Adrenal gland (tissue), 9 donors: ENCODE measurements at regions not wholly inside any gene's neighbourhood (a gene's known extent, or its start where the extent isn't known, plus 50 kb on each side); places are given as distances from the start of the nearest gene placed in this dataset.
A peak's percentile ranks its signal among the peaks of the same experiment; 100 is the strongest.

ENCODE experiments used
- DNase-seq, 7 donors: peaks; one replicate each; pipeline ENCODE4 v3.0.0-alpha.2; 2019 to 2020
- H3K27ac ChIP-seq, 5 donors: fragments of 200-600 bp; sonication (generic) in 4 of 5; 1 replicate in 3 of 5; 2 replicates in 2 of 5; pipeline versions ENCODE4 v1.5.1 to v1.8.0; 2016 to 2020; ENCODE audit warnings: mild to moderate bottlenecking in 1 of 5
- H3K27me3 ChIP-seq: fragments of 200-600 bp; 2 replicates; pipeline ENCODE4 v1.8.0; 2021
- H3K36me3 ChIP-seq, 2 donors: fragments of 200-600 bp; replicated peaks in 1 of 2; 1 replicate in 1 of 2; 2 replicates in 1 of 2; pipeline versions ENCODE4 v1.5.1 to v1.8.0; 2018 to 2022
- H3K4me1 ChIP-seq, 2 donors: fragments of 200-600 bp; replicated peaks in 1 of 2; 1 replicate in 1 of 2; 2 replicates in 1 of 2; pipeline versions ENCODE4 v1.5.1 to v1.8.0; 2018 to 2021
- H3K4me3 ChIP-seq, 4 donors: fragments of 200-600 bp; sonication (generic) in 3 of 4; one replicate each; pipeline ENCODE4 v1.5.1; 2016 to 2018
- H3K9me3 ChIP-seq, 3 donors: fragments of 200-600 bp; sonication (generic) in 1 of 3; replicated peaks in 1 of 3; 1 replicate in 2 of 3; 2 replicates in 1 of 3; pipeline versions ENCODE4 v1.5.1 to v1.8.0; 2016 to 2021
- POLR2A ChIP-seq, 2 donors: fragments of 450-650 bp; IDR thresholded peaks; one replicate each; pipeline ENCODE4 v1.6.1; 2017; ENCODE audit warnings: antibody characterized with exemption in 2 of 2, mild to moderate bottlenecking in 2 of 2, moderate library complexity in 1 of 2
- WGBS, 4 donors: extraction: QIAGEN DNeasy Blood & Tissue Kit in 2 of 4; methylation state at CpG; one replicate each; pipeline versions ENCODE4 v1.1.5 to v1.1.7; 2013 to 2017; 5-methylcytosine and 5-hydroxymethylcytosine counted together
- intact Hi-C, 2 donors: fragments of 100-400 bp; cut with DNase I; formaldehyde crosslinking; loops; one replicate each; pipeline versions ENCODE4 v1.14.1 to v1.15.0; 2022 to 2023
- TF ChIP-seq, protein P1 (sequence below), 6 experiments: fragments of 450-650 bp in 4 of 6; fragments of 200-600 bp in 2 of 6; sonication (generic) in 1 of 6; IDR thresholded peaks; 1 replicate in 5 of 6; 2 replicates in 1 of 6; pipeline versions ENCODE4 v1.5.1 to v1.8.0; 2016 to 2021; ENCODE audit warnings: antibody characterized with exemption in 6 of 6, mild to moderate bottlenecking in 2 of 6, moderate library complexity in 1 of 6
- donor health status: healthy with polysubstance abuse.
- donor health status: Bipolar disorder and iron deficiency.
- donor health status: DM: yes; HTN: yes; CAD: no.
- donor health status: DM: no; HTN: no; CAD: no.
- donor health status: DM: no; HTN: no; CAD: no.

DNA sequence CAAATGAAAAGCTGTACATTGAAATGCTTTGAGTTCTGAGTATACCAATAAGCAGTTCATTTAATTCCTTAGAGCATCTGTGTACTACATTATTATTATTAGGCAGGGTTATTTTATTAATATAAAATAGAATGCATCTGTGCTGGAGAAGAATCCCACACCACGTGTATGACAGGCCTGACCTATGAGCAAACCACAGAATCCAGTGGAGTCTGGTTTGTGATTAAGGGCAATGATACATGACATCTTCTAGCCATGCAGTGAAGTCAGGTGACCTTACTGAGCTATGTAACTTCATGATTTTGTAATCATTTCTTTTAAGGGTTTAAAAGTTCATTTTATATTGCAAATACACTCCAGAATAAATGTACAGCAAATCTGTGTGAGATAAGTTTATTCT, 1165.0 kb upstream of the TENM3 start:
- TF ChIP-seq POLR2A (IDR thresholded peaks at IDR 0.05), result no peak
- TF ChIP-seq, protein P1, sequence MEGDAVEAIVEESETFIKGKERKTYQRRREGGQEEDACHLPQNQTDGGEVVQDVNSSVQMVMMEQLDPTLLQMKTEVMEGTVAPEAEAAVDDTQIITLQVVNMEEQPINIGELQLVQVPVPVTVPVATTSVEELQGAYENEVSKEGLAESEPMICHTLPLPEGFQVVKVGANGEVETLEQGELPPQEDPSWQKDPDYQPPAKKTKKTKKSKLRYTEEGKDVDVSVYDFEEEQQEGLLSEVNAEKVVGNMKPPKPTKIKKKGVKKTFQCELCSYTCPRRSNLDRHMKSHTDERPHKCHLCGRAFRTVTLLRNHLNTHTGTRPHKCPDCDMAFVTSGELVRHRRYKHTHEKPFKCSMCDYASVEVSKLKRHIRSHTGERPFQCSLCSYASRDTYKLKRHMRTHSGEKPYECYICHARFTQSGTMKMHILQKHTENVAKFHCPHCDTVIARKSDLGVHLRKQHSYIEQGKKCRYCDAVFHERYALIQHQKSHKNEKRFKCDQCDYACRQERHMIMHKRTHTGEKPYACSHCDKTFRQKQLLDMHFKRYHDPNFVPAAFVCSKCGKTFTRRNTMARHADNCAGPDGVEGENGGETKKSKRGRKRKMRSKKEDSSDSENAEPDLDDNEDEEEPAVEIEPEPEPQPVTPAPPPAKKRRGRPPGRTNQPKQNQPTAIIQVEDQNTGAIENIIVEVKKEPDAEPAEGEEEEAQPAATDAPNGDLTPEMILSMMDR (IDR thresholded peaks at IDR 0.05), result no peak
- WGBS, 4 donors, result 14 to 27% (median 23%) methylated on average over 1 of the region's 1 CpG
- Histone ChIP-seq H3K36me3 (no peaks in the 10 kb centered on the region), H3K4me3 (no peak overlapping the region), H3K9me3 (peaks cover 0 to 4% (median 0%) of the 10 kb centered on the region in 3 donors), H3K4me1 (peaks cover 0 to 4% of the 10 kb centered on the region in 2 donors), H3K27me3 (no peaks in the 10 kb centered on the region), H3K27ac (no peak overlapping the region)
- peak in 2 of 7 donors; percentile 9 to 22 for DNase-seq
- intact Hi-C loops, result no loop called here

DNA sequence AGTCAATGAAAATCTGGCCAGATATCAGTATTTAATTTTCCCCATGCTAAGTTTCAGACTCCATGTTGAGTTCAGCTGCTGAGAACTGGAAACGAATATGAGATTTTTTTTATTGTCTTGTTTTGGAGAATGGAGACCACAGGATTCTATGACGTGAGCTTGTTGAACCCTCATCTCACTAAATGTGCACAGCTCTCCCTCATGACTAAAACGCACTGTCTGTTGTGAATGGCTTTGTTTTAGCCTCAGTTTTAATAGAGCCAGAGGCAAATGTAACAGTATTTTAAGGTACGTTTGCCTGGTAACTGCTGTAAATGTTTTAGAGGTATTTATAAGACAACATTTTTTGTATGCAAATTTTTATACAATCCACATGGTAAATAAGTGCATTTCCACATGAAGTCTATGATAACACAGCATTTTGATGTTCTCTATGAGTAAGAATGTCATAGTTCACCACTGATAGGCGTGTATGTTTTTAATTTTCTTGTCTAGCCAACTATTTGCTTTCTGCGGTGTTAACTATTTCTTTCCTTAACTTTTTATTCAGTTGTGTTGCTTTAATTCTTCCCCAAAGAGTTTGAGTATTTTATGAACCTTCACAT, 1159.3 kb upstream of the TENM3 start:
- Histone ChIP-seq H3K27me3 (no peaks in the 10 kb centered on the region), H3K4me3 (no peak overlapping the region), H3K27ac (no peak overlapping the region), H3K4me1 (no peaks in the 10 kb centered on the region), H3K9me3 (no peaks in the 10 kb centered on the region), H3K36me3 (no peaks in the 10 kb centered on the region)
- no peak for TF ChIP-seq POLR2A (IDR thresholded peaks at IDR 0.05)
- TF ChIP-seq, protein P1 (IDR thresholded peaks at IDR 0.05), result no peak
- no peak for DNase-seq
- WGBS, 4 donors, result 64 to 85% (median 71%) methylated on average over 6 of the region's 6 CpGs
- intact Hi-C loops, result no loop called here

DNA sequence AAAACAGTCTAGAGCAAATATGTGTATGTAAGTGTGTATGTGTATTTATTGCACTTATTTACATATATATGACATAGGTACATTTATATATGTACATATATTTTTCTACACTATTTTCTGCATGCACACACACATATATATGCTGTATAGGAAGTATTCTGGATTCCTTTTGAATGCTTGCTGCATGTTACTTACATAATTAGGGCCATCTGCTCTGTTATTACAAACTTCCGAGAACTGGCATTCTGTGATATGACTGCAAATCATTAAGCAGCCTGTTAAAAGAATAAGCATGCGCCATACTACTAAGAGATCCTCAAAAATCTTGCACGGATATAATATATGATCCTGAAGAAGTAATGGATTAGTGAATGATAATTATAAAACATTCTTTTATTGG, 1157.6 kb upstream of the TENM3 start:
- intact Hi-C loops, result no loop called here
- TF ChIP-seq, protein P1 (IDR thresholded peaks at IDR 0.05), result no peak
- TF ChIP-seq POLR2A (IDR thresholded peaks at IDR 0.05), result no peak
- 59 to 79% (median 70%) methylated on average over 3 of the region's 3 CpGs for WGBS, 4 donors

DNA sequence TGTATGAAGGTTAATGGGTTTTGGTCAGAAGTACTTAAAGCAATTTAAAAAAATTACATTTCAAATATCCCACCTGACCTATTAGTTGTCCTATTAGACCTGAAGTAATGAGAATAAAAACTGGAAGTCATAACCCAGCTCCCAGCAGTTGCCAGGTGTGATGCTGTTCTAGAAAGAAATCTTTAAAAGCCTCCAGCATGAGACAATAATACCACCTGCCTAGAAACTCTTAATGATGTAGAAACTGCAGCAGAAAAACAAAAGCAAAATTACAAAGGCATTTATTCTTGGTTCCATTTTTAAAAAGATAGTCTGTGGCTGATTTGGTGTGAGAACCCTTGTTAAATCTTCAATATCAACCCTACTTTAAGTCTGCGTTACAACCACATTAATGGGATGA, 1137.7 kb upstream of the TENM3 start:
- Histone ChIP-seq H3K4me3 (no peak overlapping the region), H3K27ac (no peak overlapping the region), H3K9me3 (no peaks in the 10 kb centered on the region), H3K27me3 (no peaks in the 10 kb centered on the region), H3K36me3 (no peaks in the 10 kb centered on the region), H3K4me1 (no peaks in the 10 kb centered on the region)
- TF ChIP-seq, protein P1 (IDR thresholded peaks at IDR 0.05), result no peak
- TF ChIP-seq POLR2A (IDR thresholded peaks at IDR 0.05), result no peak
- intact Hi-C loops, result no loop called here
- DNase-seq, result no peak
- WGBS, 4 donors, result 89 to 100% (median 93%) methylated on average over 1 of the region's 1 CpG

More for the DNA sequence above, 1157.6 kb upstream of the TENM3 start:
- H3K4me3 ChIP-seq, result no peak overlapping the region
- no peak for DNase-seq
- no peak overlapping the region for H3K27ac ChIP-seq
- H3K9me3 ChIP-seq, result no peaks in the 10 kb centered on the region
- H3K4me1 ChIP-seq, result no peaks in the 10 kb centered on the region
- H3K27me3 ChIP-seq, result no peaks in the 10 kb centered on the region
- H3K36me3 ChIP-seq, result no peaks in the 10 kb centered on the region
